Stimulated activated CD8-positive, alpha-beta memory T cell treated with anti-CD3 and anti-CD28 coated beads, Interleukin-12 subunit alpha, Interleukin-12 subunit beta, amount 100 ng/mL, for 24 hours (primary cell): ENCODE measurements at regions not wholly inside any gene's neighbourhood (a gene's known extent, or its start where the extent isn't known, plus 50 kb on each side); places are given as distances from the start of the nearest gene placed in this dataset.

Experiments
- DNase-seq: peaks from one replicate; pipeline ENCODE4 v3.0.0-alpha.2; 2020; ENCODE audit errors: extremely low read depth

- no peak for DNase-seq
Observed at GRCh38 chr2:860259-860855, 90.3 kb upstream of the SNTG2 start.

GRCh38 chr2:858646-859045 lies 92.0 kb upstream of the SNTG2 start:
- no peak for DNase-seq

GRCh38 chr2:857937-858336 lies 92.7 kb upstream of the SNTG2 start:
- DNase-seq, result no peak

- DNase-seq, result no peak
Observed at GRCh38 chr2:857081-857480, 93.6 kb upstream of the SNTG2 start.

GRCh38 chr2:856456-856855 lies 94.2 kb upstream of the SNTG2 start:
- no peak for DNase-seq

- no peak for DNase-seq
Observed at GRCh38 chr2:856041-856440, 94.6 kb upstream of the SNTG2 start.

GRCh38 chr2:855177-855576 lies 95.5 kb upstream of the SNTG2 start:
- DNase-seq, result no peak

- DNase-seq, result no peak
Observed at GRCh38 chr2:854460-854859, 96.2 kb upstream of the SNTG2 start.

- no peak for DNase-seq
Observed at GRCh38 chr2:853203-853870, 97.3 kb upstream of the SNTG2 start.

GRCh38 chr2:852168-852567 lies 98.5 kb upstream of the SNTG2 start:
- DNase-seq, result no peak

- no peak for DNase-seq
Observed at GRCh38 chr2:851680-852079, 99.0 kb upstream of the SNTG2 start.

- DNase-seq, result no peak
Observed at GRCh38 chr2:851078-851477, 99.6 kb upstream of the SNTG2 start.

GRCh38 chr2:850429-850828 lies 100.2 kb upstream of the SNTG2 start:
- DNase-seq, result no peak

- DNase-seq, result no peak
Observed at GRCh38 chr2:848099-848498, 102.5 kb upstream of the SNTG2 start.

- no peak for DNase-seq
Observed at GRCh38 chr2:847669-848068, 103.0 kb upstream of the SNTG2 start.

GRCh38 chr2:844715-845114 lies 105.9 kb upstream of the SNTG2 start:
- no peak for DNase-seq

- no peak for DNase-seq
Observed at GRCh38 chr2:842151-842803, 108.4 kb upstream of the SNTG2 start.

GRCh38 chr2:841036-841435 lies 109.6 kb upstream of the SNTG2 start:
- no peak for DNase-seq

- DNase-seq, result no peak
Observed at GRCh38 chr2:834233-834632, 116.4 kb upstream of the SNTG2 start.

- DNase-seq, result no peak
Observed at GRCh38 chr2:833180-833579, 117.5 kb upstream of the SNTG2 start.

GRCh38 chr2:832635-833034 lies 118.0 kb upstream of the SNTG2 start:
- no peak for DNase-seq

GRCh38 chr2:831622-832021 lies 119.0 kb upstream of the SNTG2 start:
- DNase-seq, result no peak

GRCh38 chr2:831225-831536 lies 119.5 kb upstream of the SNTG2 start:
- DNase-seq, result no peak
